ENCODE measurements at regions not wholly inside any gene's neighbourhood (a gene's known extent, or its start where the extent isn't known, plus 50 kb on each side); places are given as distances from the start of the nearest gene placed in this dataset.
"Not testable (repeated sequence)": the region's sequence is repeated elsewhere in the genome, so short reads cannot be mapped to it uniquely, and the experiment has no call there.

- TF ChIP-seq POLR2A (IDR thresholded peaks at IDR 0.05; ENCODE audit: low read depth, low read length): no peak
- no peak for DNase-seq (ENCODE audit: insufficient read length, low spot score)
- FAIRE-seq: no peak
Measured at GRCh38 chr4:19473569-19473968, 778.1 kb upstream of the SLIT2 start.

DNA sequence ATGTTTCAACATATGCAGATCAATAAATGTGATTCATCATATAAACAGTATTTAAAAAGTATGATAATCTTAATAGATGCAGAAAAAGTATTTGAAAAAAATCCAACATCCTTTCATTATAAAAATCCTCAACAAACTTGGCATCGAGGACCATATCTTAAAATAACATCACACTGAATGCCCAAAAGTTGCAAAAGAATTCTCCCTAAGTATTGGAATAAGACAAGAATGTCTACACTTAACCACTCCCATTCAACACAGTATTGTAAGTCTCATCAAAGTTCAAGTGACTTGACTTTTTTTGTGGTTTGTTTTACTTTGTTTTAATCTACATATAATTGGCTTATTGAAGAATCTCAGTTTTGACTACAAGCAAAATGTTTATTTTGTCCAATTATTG is 779.0 kb upstream of the SLIT2 start:
- FAIRE-seq (no peak), DNase-seq (ENCODE audit: insufficient read length, low spot score) (no peak)
- no peak for TF ChIP-seq POLR2A (IDR thresholded peaks at IDR 0.05; ENCODE audit: low read depth, low read length)

DNA sequence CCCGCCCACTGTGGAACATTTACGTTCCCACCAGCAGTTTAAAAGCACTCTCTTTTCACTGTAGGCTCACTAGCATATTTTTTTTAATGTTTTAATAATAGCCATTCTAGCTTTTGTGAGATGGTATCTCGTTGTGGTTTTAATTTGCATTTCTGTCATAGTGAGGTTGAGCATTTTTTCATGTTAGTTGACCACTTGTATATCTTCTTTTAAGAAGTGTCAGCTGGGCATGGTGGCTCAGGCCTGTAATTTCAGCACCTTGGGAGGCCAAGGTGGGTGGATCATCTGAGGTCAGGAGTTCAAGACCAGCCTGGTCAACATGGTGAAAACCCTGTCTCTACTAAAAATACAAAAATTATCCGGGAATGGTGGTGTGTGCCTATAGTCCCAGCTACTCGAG is 781.7 kb upstream of the SLIT2 start:
- FAIRE-seq; DNase-seq (ENCODE audit: insufficient read length, low spot score): not testable (repeated sequence)

DNA sequence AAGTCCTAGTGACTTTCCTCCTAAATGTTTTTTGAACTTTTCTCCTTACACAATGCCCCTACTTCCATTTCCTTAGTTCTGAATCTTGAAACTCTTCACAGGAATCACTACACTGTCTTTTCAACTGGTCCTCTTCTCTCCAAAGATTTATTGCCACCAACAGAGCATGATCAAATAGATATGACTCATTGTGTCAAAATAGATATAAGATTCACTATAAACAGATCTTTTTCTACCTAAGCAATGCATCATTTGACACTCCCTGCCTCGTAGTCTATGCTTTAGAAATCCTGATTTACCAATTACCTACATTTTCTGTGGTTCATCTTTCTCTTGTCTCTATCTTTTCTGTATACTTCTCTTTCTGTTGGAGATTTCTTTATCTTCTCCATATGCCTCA is 789.6 kb upstream of the SLIT2 start:
- no peak for TF ChIP-seq POLR2A (IDR thresholded peaks at IDR 0.05; ENCODE audit: low read depth, low read length)
- FAIRE-seq (no peak), DNase-seq (ENCODE audit: insufficient read length, low spot score) (no peak)

DNA sequence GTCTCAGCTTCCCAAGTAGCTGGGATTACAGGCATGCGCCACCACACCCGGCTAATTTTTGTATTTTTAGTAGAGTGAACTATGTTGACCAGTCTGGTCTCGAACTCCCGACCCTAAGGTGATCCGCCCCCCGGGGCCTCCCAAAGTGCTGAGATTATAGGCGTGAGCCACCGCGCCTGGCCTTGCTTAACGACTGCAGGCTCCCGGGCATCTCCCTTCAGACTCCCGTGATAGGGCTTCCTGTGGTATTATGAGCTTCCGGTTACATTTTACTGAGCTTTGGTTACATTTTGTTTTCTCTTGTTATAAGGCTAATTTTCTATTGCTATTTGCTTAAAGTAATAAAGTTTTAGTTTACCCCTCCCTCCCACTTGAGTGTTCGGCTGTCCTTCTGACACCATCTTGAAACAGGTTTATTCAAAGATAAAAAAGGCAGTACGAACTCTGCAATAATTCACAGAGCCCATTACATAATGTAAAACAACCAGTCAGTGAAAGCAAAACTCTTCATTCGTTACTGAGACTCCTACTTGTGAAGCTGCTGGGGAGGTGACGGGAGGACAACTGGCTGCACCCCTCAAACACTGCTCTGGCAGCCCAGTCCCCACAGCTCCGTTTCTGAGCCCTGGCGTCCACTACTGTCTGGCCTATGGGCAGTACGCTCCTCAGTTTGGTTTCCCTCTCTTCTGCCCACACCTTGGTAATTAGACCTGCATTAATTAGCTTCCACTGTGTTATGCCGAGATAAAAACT is 795.7 kb upstream of the SLIT2 start:
- DNase-seq (ENCODE audit: insufficient read length, low spot score) (no peak), FAIRE-seq (no peak)
- no peak for TF ChIP-seq POLR2A (IDR thresholded peaks at IDR 0.05; ENCODE audit: low read depth, low read length)

GRCh38 chr4:19455196-19455595 is 796.5 kb upstream of the SLIT2 start:
- no peak for TF ChIP-seq POLR2A (IDR thresholded peaks at IDR 0.05; ENCODE audit: low read depth, low read length)
- FAIRE-seq (no peak), DNase-seq (ENCODE audit: insufficient read length, low spot score) (no peak)

DNA sequence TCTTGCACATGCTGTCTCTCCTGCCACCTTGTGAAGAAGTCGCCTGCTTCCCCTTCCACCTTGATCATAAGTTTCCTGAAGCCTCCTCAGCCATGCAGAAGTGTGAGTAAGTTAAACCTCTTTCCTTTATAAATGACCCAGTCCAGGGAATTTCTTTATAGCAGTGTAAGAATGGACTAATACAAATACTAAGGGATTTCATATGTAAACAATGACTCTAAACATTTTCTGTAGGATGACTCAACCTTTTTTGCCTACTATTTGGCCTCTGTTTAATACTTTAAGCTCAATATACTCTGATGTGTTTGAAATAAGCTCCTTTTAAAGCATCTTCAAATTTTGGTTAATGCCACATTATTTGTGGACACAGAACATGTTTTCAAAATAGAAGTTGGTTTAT is 813.5 kb upstream of the SLIT2 start:
- FAIRE-seq (no peak), DNase-seq (ENCODE audit: insufficient read length, low spot score) (no peak)
- TF ChIP-seq POLR2A (IDR thresholded peaks at IDR 0.05; ENCODE audit: low read depth, low read length): no peak

GRCh38 chr4:19437008-19437407 is 814.7 kb upstream of the SLIT2 start:
- FAIRE-seq (no peak), DNase-seq (ENCODE audit: insufficient read length, low spot score) (no peak)
- no peak for TF ChIP-seq POLR2A (IDR thresholded peaks at IDR 0.05; ENCODE audit: low read depth, low read length)

DNA sequence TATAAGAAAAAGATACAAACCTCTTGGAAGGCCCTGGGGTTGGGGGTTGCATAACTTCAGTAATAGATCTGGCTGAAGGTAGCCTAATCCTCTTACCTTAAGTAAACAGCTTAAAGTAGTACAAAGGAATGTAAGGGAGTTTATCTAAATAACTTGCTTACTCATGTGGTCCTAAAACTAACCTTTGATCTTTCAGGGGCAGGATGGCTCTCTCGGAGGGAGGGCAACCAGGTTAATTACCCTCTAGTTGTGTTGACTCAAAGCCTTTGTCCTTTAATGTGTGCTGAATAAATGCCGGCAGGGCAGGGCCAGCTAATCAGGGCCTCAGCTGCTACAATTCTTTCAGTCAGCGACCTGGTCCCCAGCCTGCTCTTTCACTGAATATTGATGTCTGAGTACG is 822.0 kb upstream of the SLIT2 start:
- no peak for DNase-seq (ENCODE audit: insufficient read length, low spot score)
- no peak for TF ChIP-seq POLR2A (IDR thresholded peaks at IDR 0.05; ENCODE audit: low read depth, low read length)
- FAIRE-seq: no peak

GRCh38 chr4:19425146-19425545 is 826.6 kb upstream of the SLIT2 start:
- no peak for TF ChIP-seq POLR2A (IDR thresholded peaks at IDR 0.05; ENCODE audit: low read depth, low read length)
- DNase-seq (ENCODE audit: insufficient read length, low spot score): no peak
- no peak for FAIRE-seq

DNA sequence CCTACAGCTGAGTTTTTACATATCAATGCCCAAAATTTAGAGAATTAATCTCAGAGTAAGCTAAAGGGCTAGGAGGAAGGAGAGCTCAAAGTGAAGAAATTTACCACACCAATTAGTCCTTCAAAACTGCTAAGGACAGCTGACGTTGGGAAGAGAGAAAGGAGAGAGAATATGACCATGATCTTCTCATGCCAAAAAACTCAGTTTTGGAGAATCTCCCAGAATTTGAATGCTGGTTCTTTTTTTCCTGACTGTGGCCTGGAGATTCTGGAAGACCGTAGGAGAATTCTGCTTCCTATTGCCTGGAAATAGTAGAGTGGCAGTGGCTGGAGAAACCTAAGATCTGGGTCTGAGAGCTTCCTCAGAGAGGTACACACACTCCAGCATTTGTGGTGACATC is 834.4 kb upstream of the SLIT2 start:
- no peak for FAIRE-seq
- TF ChIP-seq POLR2A (IDR thresholded peaks at IDR 0.05; ENCODE audit: low read depth, low read length): no peak
- no peak for DNase-seq (ENCODE audit: insufficient read length, low spot score)

DNA sequence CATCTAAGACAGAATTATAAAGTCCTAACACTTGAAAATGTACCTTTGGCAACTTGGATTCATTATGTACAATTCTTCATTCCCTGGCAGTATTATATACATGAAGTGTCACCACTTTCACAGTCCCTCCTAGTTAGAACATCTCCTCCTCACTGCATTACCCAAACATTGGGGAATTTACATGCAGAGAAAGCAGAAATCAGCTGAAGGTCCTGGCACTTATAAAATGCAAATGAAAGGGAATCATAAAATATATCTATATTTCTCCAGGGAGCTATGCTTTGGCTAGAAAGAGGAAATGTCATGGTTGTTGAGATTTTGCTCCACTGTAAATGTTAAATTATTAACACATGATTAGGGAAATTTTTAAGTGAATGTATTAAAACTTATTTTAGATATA is 835.6 kb upstream of the SLIT2 start:
- no peak for DNase-seq (ENCODE audit: insufficient read length, low spot score)
- FAIRE-seq: no peak
- no peak for TF ChIP-seq POLR2A (IDR thresholded peaks at IDR 0.05; ENCODE audit: low read depth, low read length)

- TF ChIP-seq POLR2A (IDR thresholded peaks at IDR 0.05; ENCODE audit: low read depth, low read length): no peak
- FAIRE-seq: no peak
- no peak for DNase-seq (ENCODE audit: insufficient read length, low spot score)
Measured at GRCh38 chr4:19408490-19408889, 843.2 kb upstream of the SLIT2 start.

DNA sequence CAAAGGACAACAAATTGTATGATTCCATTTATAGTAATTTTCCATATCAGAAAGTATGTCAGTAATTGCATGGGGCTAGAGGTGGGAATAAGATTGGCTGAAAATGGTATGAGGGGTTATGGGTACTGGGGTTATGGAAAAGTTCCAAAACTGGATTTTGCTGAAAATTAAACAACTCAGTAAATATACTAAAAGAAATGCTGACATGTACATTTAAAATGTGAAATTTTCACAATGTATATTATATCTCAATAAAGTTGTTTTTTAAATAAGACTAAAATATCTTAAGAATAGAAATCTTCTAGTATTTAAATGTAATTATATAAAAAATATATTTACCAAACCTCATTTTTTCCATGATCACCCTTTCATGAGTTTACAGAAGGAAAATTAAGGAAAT is 844.9 kb upstream of the SLIT2 start:
- no peak for TF ChIP-seq POLR2A (IDR thresholded peaks at IDR 0.05; ENCODE audit: low read depth, low read length)
- FAIRE-seq: no peak
- DNase-seq (ENCODE audit: insufficient read length, low spot score): no peak

DNA sequence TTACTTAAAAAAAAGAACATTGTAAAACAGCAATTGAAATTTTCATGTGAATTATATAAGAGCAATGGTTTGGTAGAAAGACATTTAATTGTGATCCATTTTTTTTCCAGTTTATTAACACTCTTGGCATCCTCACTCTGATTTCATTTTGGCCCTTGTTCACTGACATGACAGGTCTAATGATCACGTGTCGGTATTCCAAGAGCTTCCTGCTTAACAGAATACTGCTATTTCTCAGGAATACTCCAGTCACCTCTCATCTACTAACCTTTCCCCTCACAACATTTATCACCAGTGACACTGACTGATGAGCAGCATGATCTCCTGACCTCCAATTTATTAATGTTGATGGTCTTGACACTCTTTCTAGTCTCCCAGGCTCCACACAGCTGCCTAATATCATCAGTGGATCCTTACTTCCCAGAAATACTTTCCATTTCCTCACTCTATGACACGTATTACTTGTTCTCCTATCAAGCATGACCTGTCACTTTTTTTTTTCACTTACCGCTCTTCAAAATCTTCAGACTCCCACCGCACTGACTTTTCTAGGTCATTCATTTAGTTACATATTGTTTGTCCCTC is 847.8 kb upstream of the SLIT2 start:
- DNase-seq (ENCODE audit: insufficient read length, low spot score) (no peak), FAIRE-seq (no peak)
- no peak for TF ChIP-seq POLR2A (IDR thresholded peaks at IDR 0.05; ENCODE audit: low read depth, low read length)

Data from H54 (cell line).